K562 (cell line): ENCODE measurements at regions not wholly inside any gene's neighbourhood (a gene's known extent, or its start where the extent isn't known, plus 50 kb on each side); places are given as distances from the start of the nearest gene placed in this dataset.

ENCODE experiments used
- ATAC-seq: fragments of 200-7000 bp; cut with Tn5 transposase; 3 replicates; pipeline ENCODE4 v1.9.1; 2020; ENCODE audit warnings: moderate library complexity
- BruUV-seq: library from RNA; stranded (reverse); fragments of 400-500 nt; replicated peaks from 2 replicates; lab custom pipeline; 2021; lab: Mats Ljungman, UMichigan
- CTCF ChIA-PET: fragments of 300-600 bp; formaldehyde crosslinking; extraction: SDS; loops from one replicate; lab custom pipeline; 2021; ENCODE audit warnings: low intra/inter-chr PET ratio; lab: Yijun Ruan, JAX
- POLR2A ChIA-PET: fragments of 300-600, 350-650 bp; sonication (Branson Sonifier 250); formaldehyde crosslinking; extraction: SDS; loops from one replicate; lab custom pipeline; 2021; ENCODE audit warnings: antibody characterized with exemption, inconsistent platforms; lab: Yijun Ruan, JAX
- DNase-seq, 4 experiments: peaks; one replicate each; pipeline versions ENCODE4 v3.0.0 to v3.0.0-alpha.2; 2011 to 2018; ENCODE audit warnings: low spot score in 3 of 4, mixed read lengths in 3 of 4; ENCODE audit errors: extremely low read depth in 1 of 4
- FAIRE-seq: peaks from 2 replicates; lab custom pipeline; 2011; peaks lifted over from hg19 to GRCh38; lab: Jason Lieb, UNC
- H2AFZ ChIP-seq: 2 replicates; pipeline ENCODE4 v1.6.0; 2011; ENCODE audit warnings: low read depth, low read length, control low read depth, inconsistent platforms
- H3K27ac ChIP-seq: fragments of 200-600 bp; 3 replicates; pipeline ENCODE4 v1.8.0; 2011; ENCODE audit warnings: low read depth, mild to moderate bottlenecking, control low read depth, inconsistent platforms, low read length, moderate library complexity, mixed read lengths; ENCODE audit errors: extremely low read depth
- H3K27me3 ChIP-seq, 2 experiments: fragments of 300-600 bp in 1 of 2; 2 replicates in 1 of 2; 3 replicates in 1 of 2; pipeline versions ENCODE4 v1.6.0 to v1.8.0; 2011; ENCODE audit warnings: inconsistent platforms in 2 of 2, low read length in 2 of 2, mild to moderate bottlenecking in 1 of 2, mixed read lengths in 1 of 2, moderate library complexity in 1 of 2; ENCODE audit not compliant: control insufficient read depth in 2 of 2, insufficient read depth in 2 of 2
- H3K36me3 ChIP-seq: fragments of 300-600 bp; 3 replicates; pipeline ENCODE4 v1.8.0; 2011; ENCODE audit warnings: mild to moderate bottlenecking, low read length, inconsistent platforms; ENCODE audit not compliant: control insufficient read depth, insufficient read depth
- H3K4me1 ChIP-seq, 2 experiments: fragments of 200-600 bp in 1 of 2; replicated peaks in 1 of 2; 2 replicates in 1 of 2; 3 replicates in 1 of 2; pipeline versions ENCODE4 v1.5.1 to v1.8.0; 2011; ENCODE audit warnings: inconsistent platforms in 2 of 2, low read length in 2 of 2, mild to moderate bottlenecking in 1 of 2, mixed read lengths in 1 of 2, moderate library complexity in 1 of 2; ENCODE audit not compliant: control insufficient read depth in 2 of 2, insufficient read depth in 2 of 2
- H3K4me2 ChIP-seq: 2 replicates; pipeline ENCODE4 v1.6.1; 2011; ENCODE audit warnings: low read length, control low read depth, inconsistent platforms, mixed read lengths; ENCODE audit not compliant: insufficient read depth
- H3K4me3 ChIP-seq: fragments of 200-600 bp; sonication (generic), shearing (Covaris generic); 2 replicates; pipeline ENCODE4 v1.5.1; 2016; ENCODE audit warnings: control low read depth, inconsistent platforms
- H3K79me2 ChIP-seq: fragments of 200-600 bp; 3 replicates; pipeline ENCODE4 v1.8.0; 2011; ENCODE audit warnings: low read length, inconsistent platforms; ENCODE audit not compliant: control insufficient read depth, insufficient read depth
- H3K9ac ChIP-seq, 2 experiments: 2 replicates each; pipeline versions ENCODE4 v1.6.0 to v1.6.1; 2011; ENCODE audit warnings: low read depth in 2 of 2, low read length in 2 of 2, control low read depth in 1 of 2, inconsistent platforms in 1 of 2, mild to moderate bottlenecking in 1 of 2, mixed read lengths in 1 of 2; ENCODE audit not compliant: insufficient read depth in 1 of 2
- H3K9me1 ChIP-seq: one replicate; pipeline ENCODE4 v1.6.0; 2011; ENCODE audit warnings: inconsistent platforms, mild to moderate bottlenecking, low read length, moderate library complexity; ENCODE audit not compliant: control insufficient read depth, insufficient read depth
- H3K9me3 ChIP-seq: replicated peaks from 2 replicates; pipeline ENCODE4 v1.5.1; 2011; ENCODE audit warnings: low read depth, low read length, inconsistent platforms; ENCODE audit not compliant: control insufficient read depth, insufficient read depth
- H4K20me1 ChIP-seq: replicated peaks from 2 replicates; pipeline ENCODE4 v1.6.1; 2011; ENCODE audit warnings: low read length, inconsistent platforms, mixed read lengths; ENCODE audit not compliant: control insufficient read depth, insufficient read depth
- CHD2 ChIP-seq: IDR thresholded peaks from 2 replicates; pipeline ENCODE4 v1.6.1; 2011; ENCODE audit warnings: low read depth, low read length
- CHD4 ChIP-seq: fragments of 200-600 bp; sonication (generic); IDR thresholded peaks from 3 replicates; pipeline ENCODE4 v1.6.1; 2012; ENCODE audit warnings: low read depth, mild to moderate bottlenecking, mixed read lengths, low read length, inconsistent platforms; ENCODE audit not compliant: insufficient read depth, insufficient replicate concordance, poor library complexity, severe bottlenecking
- CREB5 ChIP-seq: fragments of 250-450 bp; sonication (Bioruptor Pico); IDR thresholded peaks from 2 replicates; pipeline ENCODE4 v1.5.0; 2020; ENCODE audit warnings: mild to moderate bottlenecking
- KHSRP ChIP-seq: fragments of 450-650 bp; IDR thresholded peaks from 2 replicates; pipeline ENCODE4 v1.6.1; 2017
- LCOR ChIP-seq: sonication (generic); formaldehyde crosslinking; IDR thresholded peaks from 2 replicates; pipeline ENCODE4 v1.8.0; 2022; ENCODE audit warnings: mild to moderate bottlenecking, missing genetic modification reagents
- MBD1 ChIP-seq: fragments of 250-450 bp; sonication (Bioruptor Pico); IDR thresholded peaks from 2 replicates; pipeline ENCODE4 v1.8.0; 2022; ENCODE audit warnings: inconsistent platforms
- RFX5 ChIP-seq: IDR thresholded peaks from 2 replicates; pipeline ENCODE4 v1.6.1; 2011; ENCODE audit warnings: low read depth, mild to moderate bottlenecking, improper control_type of control experiment, low read length
- SAFB ChIP-seq: fragments of 200-400 bp; formaldehyde crosslinking; IDR thresholded peaks from 2 replicates; pipeline ENCODE4 v1.6.1; 2017; ENCODE audit warnings: low read depth, low read length, borderline replicate concordance
- SMARCC2 ChIP-seq: fragments of 450-650 bp; IDR thresholded peaks from 2 replicates; pipeline ENCODE4 v1.6.1; 2017; ENCODE audit warnings: antibody characterized with exemption, moderate library complexity, mild to moderate bottlenecking, low read depth
- SOX6 ChIP-seq: fragments of 450-650 bp; IDR thresholded peaks from 2 replicates; pipeline ENCODE4 v1.6.1; 2014; ENCODE audit warnings: mild to moderate bottlenecking
- ZNF121 ChIP-seq: sonication (generic); formaldehyde crosslinking; conservative IDR thresholded peaks from 2 replicates; pipeline ENCODE4 v1.8.0; 2022; ENCODE audit warnings: missing genetic modification reagents
- ZNF3 ChIP-seq: fragments of 250-450 bp; sonication (Bioruptor Pico); IDR thresholded peaks from 2 replicates; pipeline ENCODE4 v1.5.0; 2021; ENCODE audit warnings: mild to moderate bottlenecking, moderate library complexity
- ZNF449 ChIP-seq: fragments of 250-450 bp; sonication (Bioruptor Pico); IDR thresholded peaks from 2 replicates; pipeline ENCODE4 v1.8.0; 2022; ENCODE audit warnings: moderate library complexity, mild to moderate bottlenecking, inconsistent platforms
- ZNF717 ChIP-seq: fragments of 250-450 bp; sonication (Bioruptor Pico); IDR thresholded peaks from 2 replicates; pipeline ENCODE4 v1.5.0; 2021
- ZZZ3 ChIP-seq: fragments of 450-650 bp; IDR thresholded peaks from 2 replicates; pipeline ENCODE4 v1.6.1; 2016; ENCODE audit warnings: antibody characterized with exemption, mild to moderate bottlenecking, moderate library complexity
- WGBS: fragments of 100-300 bp; shearing (Covaris generic); methylation state at CpG from one replicate; pipeline ENCODE4 v1.1.6; 2016; ENCODE audit warnings: low coverage, mixed read lengths; ENCODE audit not compliant: insufficient coverage; ENCODE audit errors: missing lambda C conversion rate; 5-methylcytosine and 5-hydroxymethylcytosine counted together
- in situ Hi-C: fragments of 300-500 bp; cut with MboI; formaldehyde crosslinking; loops from 4 replicates; pipeline ENCODE4 v1.15.0; 2018; ENCODE audit warnings: inconsistent platforms, mixed read lengths
- intact Hi-C: fragments of 100-400 bp; cut with micrococcal nuclease; formaldehyde crosslinking; loops from 2 replicates; pipeline ENCODE4 v1.14.2; 2022

GRCh38 chr15:47987461-47987860, 133.3 kb upstream of the SLC24A5 start:
- CTCF ChIA-PET, result interaction anchor here (1.1 kb wide), 1 partner anchor 1675 kb away, joined by 3 read pairs; no protein-coding TSS in a partner anchor
- DNase-seq (no peak), ATAC-seq (no peak), FAIRE-seq (no peak)
- Histone ChIP-seq H3K9me1 (no peaks in the 10 kb centered on the region), H3K27ac (no peak overlapping the region), H2AFZ (no peak overlapping the region), H3K4me1 (no peaks in the 10 kb centered on the region), H3K4me2 (no peak overlapping the region), H4K20me1 (no peaks in the 10 kb centered on the region), H3K9ac (no peak overlapping the region), H3K79me2 (no peaks in the 10 kb centered on the region), H3K27me3 (no peaks in the 10 kb centered on the region), H3K4me3 (no peak overlapping the region), H3K9me3 (no peaks in the 10 kb centered on the region), H3K36me3 (no peaks in the 10 kb centered on the region)
- in situ Hi-C loops (no loop called here), intact Hi-C loops (no loop called here)
- POLR2A ChIA-PET, result interaction anchor here (0.8 kb wide), 1 partner anchor 1378 kb away, joined by 4 read pairs; no protein-coding TSS in a partner anchor
- TF ChIP-seq ZNF121 (no peak), CHD4 (no peak), CHD2 (no peak), CREB5 (CRISPR knock-in tag) (no peak), MBD1 (CRISPR knock-in tag) (no peak), SAFB (no peak), ZNF717 (CRISPR knock-in tag) (no peak), ZNF449 (CRISPR knock-in tag) (no peak), SOX6 (no peak), RFX5 (no peak), ZZZ3 (no peak), LCOR (CRISPR knock-in tag) (no peak), KHSRP (no peak), ZNF3 (CRISPR knock-in tag) (no peak), SMARCC2 (no peak)
- no TSS peak for BruUV-seq
- 1% methylated on average over 4 of the region's 4 CpGs for WGBS
